ENCODE measurements at regions not wholly inside any gene's neighbourhood (a gene's known extent, or its start where the extent isn't known, plus 50 kb on each side); places are given as distances from the start of the nearest gene placed in this dataset.

GRCh38 chr6:165723326-165723725 is 60.3 kb upstream of the PDE10A start (continued):
- TF ChIP-seq ZNF423 (CRISPR knock-in tag; IDR thresholded peaks at IDR 0.05): no peak
- TF ChIP-seq ATF3 (CRISPR knock-in tag; conservative IDR thresholded peaks at IDR 0.05): no peak
- no peak for TF ChIP-seq ETV6 (CRISPR knock-in tag; IDR thresholded peaks at IDR 0.05)

GRCh38 chr6:165722022-165722421 is 59.0 kb upstream of the PDE10A start:
- Mint-ChIP-seq H3K9me3 (no peaks in the 10 kb centered on the region), H3K27me3 (ENCODE audit: low read depth) (no peaks in the 10 kb centered on the region; the same call in 1 of the 2 replicates), H3K36me3 (no peaks in the 10 kb centered on the region), H3K27ac (no peak overlapping the region), H3K4me1 (peaks cover 6% of the 10 kb centered on the region), H3K4me3 (no peak overlapping the region)
- ATAC-seq (no peak), DNase-seq (ENCODE audit: low spot score) (no peak)
- ChIA-PET POLR2A (no interaction called here), CTCF (no interaction called here)
- TF ChIP-seq SMAD4 (CRISPR knock-in tag; IDR thresholded peaks at IDR 0.05): no peak
- TF ChIP-seq CTCF (IDR thresholded peaks at IDR 0.05): no peak
- TF ChIP-seq, protein P1, sequence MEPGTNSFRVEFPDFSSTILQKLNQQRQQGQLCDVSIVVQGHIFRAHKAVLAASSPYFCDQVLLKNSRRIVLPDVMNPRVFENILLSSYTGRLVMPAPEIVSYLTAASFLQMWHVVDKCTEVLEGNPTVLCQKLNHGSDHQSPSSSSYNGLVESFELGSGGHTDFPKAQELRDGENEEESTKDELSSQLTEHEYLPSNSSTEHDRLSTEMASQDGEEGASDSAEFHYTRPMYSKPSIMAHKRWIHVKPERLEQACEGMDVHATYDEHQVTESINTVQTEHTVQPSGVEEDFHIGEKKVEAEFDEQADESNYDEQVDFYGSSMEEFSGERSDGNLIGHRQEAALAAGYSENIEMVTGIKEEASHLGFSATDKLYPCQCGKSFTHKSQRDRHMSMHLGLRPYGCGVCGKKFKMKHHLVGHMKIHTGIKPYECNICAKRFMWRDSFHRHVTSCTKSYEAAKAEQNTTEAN (CRISPR knock-in tag; IDR thresholded peaks at IDR 0.05): no peak
- TF ChIP-seq ATF6 (CRISPR knock-in tag; IDR thresholded peaks at IDR 0.05): no peak

DNA sequence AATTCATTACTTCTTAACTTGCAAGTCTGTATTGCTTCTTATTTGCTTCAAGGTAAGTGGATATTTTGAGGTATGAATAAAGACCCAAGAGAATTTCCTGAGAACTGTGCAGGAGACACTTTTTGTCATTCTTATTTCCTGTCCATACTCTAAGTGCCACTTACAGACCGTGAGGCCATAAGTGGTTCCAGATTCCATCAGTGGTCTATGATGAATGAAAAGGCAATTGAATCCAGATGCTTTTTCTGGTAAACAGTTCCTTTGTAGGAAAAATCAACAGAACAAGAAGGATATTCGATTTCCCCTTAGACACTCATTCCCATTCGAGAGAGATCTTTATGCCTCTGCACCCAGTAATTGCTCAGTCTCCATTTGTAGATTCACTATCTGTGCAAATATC is 58.3 kb upstream of the PDE10A start:
- ChIA-PET POLR2A (no interaction called here), CTCF (no interaction called here)
- no peaks in the 10 kb centered on the region for H3K36me3 Mint-ChIP-seq
- ATAC-seq: no peak
- no peaks in the 10 kb centered on the region for H3K4me1 Mint-ChIP-seq
- H3K9me3 Mint-ChIP-seq: no peaks in the 10 kb centered on the region
- no peak for DNase-seq (ENCODE audit: low spot score)
- H3K27ac Mint-ChIP-seq: no peak overlapping the region
- H3K27me3 Mint-ChIP-seq (ENCODE audit: low read depth): no peaks in the 10 kb centered on the region; the same call in 1 of the 2 replicates
- no peak overlapping the region for H3K4me3 Mint-ChIP-seq
- TF ChIP-seq PRDM15 (CRISPR knock-in tag; IDR thresholded peaks at IDR 0.05) (no peak), FOXK1 (CRISPR knock-in tag; IDR thresholded peaks at IDR 0.05) (no peak), ZNF512 (CRISPR knock-in tag; IDR thresholded peaks at IDR 0.05; ENCODE audit: borderline replicate concordance) (no peak), PRRX2 (CRISPR knock-in tag; IDR thresholded peaks at IDR 0.05) (no peak), CBFB (CRISPR knock-in tag; IDR thresholded peaks at IDR 0.05; ENCODE audit: low read depth) (no peak), RELA (CRISPR knock-in tag; IDR thresholded peaks at IDR 0.05; ENCODE audit: borderline replicate concordance) (no peak), ZNF396 (CRISPR knock-in tag; IDR thresholded peaks at IDR 0.05; ENCODE audit: borderline replicate concordance) (no peak), FOXJ3 (CRISPR knock-in tag; IDR thresholded peaks at IDR 0.05; ENCODE audit: borderline replicate concordance) (no peak), MXD4 (CRISPR knock-in tag; IDR thresholded peaks at IDR 0.05; ENCODE audit: borderline replicate concordance) (no peak), NFYB (CRISPR knock-in tag; conservative IDR thresholded peaks at IDR 0.05; ENCODE audit: low read depth) (no peak), ATF2 (CRISPR knock-in tag; IDR thresholded peaks at IDR 0.05; ENCODE audit: borderline replicate concordance, low read depth) (no peak)
- TF ChIP-seq, protein P2, sequence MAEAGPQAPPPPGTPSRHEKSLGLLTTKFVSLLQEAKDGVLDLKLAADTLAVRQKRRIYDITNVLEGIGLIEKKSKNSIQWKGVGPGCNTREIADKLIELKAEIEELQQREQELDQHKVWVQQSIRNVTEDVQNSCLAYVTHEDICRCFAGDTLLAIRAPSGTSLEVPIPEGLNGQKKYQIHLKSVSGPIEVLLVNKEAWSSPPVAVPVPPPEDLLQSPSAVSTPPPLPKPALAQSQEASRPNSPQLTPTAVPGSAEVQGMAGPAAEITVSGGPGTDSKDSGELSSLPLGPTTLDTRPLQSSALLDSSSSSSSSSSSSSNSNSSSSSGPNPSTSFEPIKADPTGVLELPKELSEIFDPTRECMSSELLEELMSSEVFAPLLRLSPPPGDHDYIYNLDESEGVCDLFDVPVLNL (CRISPR knock-in tag; IDR thresholded peaks at IDR 0.05; ENCODE audit: borderline replicate concordance, low read depth): no peak
- TF ChIP-seq, protein P3, sequence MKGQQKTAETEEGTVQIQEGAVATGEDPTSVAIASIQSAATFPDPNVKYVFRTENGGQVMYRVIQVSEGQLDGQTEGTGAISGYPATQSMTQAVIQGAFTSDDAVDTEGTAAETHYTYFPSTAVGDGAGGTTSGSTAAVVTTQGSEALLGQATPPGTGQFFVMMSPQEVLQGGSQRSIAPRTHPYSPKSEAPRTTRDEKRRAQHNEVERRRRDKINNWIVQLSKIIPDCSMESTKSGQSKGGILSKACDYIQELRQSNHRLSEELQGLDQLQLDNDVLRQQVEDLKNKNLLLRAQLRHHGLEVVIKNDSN (CRISPR knock-in tag; IDR thresholded peaks at IDR 0.05): no peak
